PC-3 (cell line): ENCODE measurements at regions not wholly inside any gene's neighbourhood (a gene's known extent, or its start where the extent isn't known, plus 50 kb on each side); places are given as distances from the start of the nearest gene placed in this dataset.

Experiments
- EZH2 ChIP-seq: fragments of 300-600 bp; sonication (generic); IDR thresholded peaks from one replicate; pipeline ENCODE4 v1.6.1; 2017; ENCODE audit warnings: antibody characterized with exemption, mild to moderate bottlenecking, low read length; ENCODE audit not compliant: unreplicated experiment
- TF ChIP-seq, protein P1 (sequence below): fragments of 300-600 bp; sonication (generic); conservative IDR thresholded peaks from 2 replicates; pipeline ENCODE4 v1.5.1; 2017; ENCODE audit warnings: antibody characterized with exemption, low read depth, mild to moderate bottlenecking, low read length

DNA sequence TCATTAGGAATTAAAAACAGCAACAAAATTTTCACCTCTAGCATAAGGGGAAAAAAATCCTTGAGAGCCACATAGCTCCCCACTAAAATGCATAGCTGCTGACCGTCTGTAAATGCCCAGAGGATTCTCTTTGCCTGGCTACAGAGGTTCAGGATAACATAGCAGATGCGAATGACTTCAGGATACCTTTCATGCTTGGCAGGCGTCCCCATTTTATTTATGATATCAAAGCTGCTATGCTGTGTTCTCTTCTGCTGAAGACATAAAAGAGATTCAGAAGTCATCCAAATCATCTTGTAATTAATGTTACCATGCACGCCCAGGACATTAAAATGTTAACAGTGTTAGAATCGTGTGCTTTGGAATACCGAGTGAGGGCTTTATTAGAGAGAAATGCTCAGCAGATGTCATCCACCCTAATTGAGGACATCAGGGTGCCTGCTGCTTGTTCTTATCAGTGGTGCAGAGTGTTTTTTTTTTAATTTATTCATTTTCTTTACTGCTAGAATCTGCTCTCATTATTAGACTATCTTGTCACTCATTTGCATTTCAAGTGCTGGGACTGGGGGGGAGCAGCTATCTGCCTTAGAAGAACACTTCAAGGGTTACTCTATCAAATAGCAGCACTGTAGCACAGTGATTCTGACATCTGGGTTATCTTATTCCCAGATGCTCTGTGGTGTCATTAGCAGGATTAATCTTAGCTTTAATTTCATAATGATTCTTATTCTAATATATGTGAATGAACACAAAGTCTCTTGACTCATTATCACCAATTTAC lies 139.5 kb downstream of the ZNF326 start:
- TF ChIP-seq, protein P1, sequence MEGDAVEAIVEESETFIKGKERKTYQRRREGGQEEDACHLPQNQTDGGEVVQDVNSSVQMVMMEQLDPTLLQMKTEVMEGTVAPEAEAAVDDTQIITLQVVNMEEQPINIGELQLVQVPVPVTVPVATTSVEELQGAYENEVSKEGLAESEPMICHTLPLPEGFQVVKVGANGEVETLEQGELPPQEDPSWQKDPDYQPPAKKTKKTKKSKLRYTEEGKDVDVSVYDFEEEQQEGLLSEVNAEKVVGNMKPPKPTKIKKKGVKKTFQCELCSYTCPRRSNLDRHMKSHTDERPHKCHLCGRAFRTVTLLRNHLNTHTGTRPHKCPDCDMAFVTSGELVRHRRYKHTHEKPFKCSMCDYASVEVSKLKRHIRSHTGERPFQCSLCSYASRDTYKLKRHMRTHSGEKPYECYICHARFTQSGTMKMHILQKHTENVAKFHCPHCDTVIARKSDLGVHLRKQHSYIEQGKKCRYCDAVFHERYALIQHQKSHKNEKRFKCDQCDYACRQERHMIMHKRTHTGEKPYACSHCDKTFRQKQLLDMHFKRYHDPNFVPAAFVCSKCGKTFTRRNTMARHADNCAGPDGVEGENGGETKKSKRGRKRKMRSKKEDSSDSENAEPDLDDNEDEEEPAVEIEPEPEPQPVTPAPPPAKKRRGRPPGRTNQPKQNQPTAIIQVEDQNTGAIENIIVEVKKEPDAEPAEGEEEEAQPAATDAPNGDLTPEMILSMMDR = no peak
- no peak for TF ChIP-seq EZH2
